Liver (tissue), 2 donors: ENCODE measurements at regions not wholly inside any gene's neighbourhood (a gene's known extent, or its start where the extent isn't known, plus 50 kb on each side); places are given as distances from the start of the nearest gene placed in this dataset.

ENCODE experiments used
- FOXA1 ChIP-seq: IDR thresholded peaks from 2 replicates; pipeline ENCODE4 v1.6.1; 2016; ENCODE audit warnings: antibody characterized with exemption
- YY1 ChIP-seq: IDR thresholded peaks from 2 replicates; pipeline ENCODE4 v1.6.1; 2016; ENCODE audit warnings: antibody characterized with exemption, mild to moderate bottlenecking
- TF ChIP-seq, protein P1 (sequence below): fragments of 150-350 bp; IDR thresholded peaks from 2 replicates; pipeline ENCODE4 v1.5.1; 2017; ENCODE audit warnings: improper control_type of control experiment, low read depth, low read length; ENCODE audit not compliant: missing input control
- donor health status: healthy.

DNA sequence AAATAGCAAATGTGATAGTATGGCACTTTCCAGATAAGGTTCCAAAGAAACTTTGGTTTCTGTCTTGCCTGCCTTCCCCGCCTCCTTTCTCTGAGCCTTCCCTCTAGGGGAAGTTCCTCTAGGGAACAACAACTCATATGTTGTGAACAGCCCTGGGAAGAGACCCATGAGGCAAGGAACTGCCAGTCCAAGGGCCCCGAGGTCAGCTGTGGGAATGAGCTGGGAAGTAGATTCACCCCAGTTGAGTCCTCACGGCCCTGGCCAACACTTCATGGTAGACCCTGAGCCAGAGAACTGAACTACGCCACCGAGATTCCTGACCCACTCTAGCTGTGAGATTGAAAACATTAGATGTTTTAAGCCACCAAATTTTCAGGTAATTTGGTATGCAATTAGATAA, 154.5 kb upstream of the CCDC68 start:
- TF ChIP-seq YY1 = no peak
- TF ChIP-seq FOXA1 = no peak
- TF ChIP-seq, protein P1, sequence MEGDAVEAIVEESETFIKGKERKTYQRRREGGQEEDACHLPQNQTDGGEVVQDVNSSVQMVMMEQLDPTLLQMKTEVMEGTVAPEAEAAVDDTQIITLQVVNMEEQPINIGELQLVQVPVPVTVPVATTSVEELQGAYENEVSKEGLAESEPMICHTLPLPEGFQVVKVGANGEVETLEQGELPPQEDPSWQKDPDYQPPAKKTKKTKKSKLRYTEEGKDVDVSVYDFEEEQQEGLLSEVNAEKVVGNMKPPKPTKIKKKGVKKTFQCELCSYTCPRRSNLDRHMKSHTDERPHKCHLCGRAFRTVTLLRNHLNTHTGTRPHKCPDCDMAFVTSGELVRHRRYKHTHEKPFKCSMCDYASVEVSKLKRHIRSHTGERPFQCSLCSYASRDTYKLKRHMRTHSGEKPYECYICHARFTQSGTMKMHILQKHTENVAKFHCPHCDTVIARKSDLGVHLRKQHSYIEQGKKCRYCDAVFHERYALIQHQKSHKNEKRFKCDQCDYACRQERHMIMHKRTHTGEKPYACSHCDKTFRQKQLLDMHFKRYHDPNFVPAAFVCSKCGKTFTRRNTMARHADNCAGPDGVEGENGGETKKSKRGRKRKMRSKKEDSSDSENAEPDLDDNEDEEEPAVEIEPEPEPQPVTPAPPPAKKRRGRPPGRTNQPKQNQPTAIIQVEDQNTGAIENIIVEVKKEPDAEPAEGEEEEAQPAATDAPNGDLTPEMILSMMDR = no peak
